Progenitor cell of endocrine pancreas (in vitro differentiated cells): ENCODE measurements at regions not wholly inside any gene's neighbourhood (a gene's known extent, or its start where the extent isn't known, plus 50 kb on each side); places are given as distances from the start of the nearest gene placed in this dataset.

Experiments
- DNase-seq: peaks from one replicate; pipeline ENCODE4 v3.0.0; 2021; ENCODE audit warnings: low spot score; ENCODE audit not compliant: unreplicated experiment
- H3K27ac Mint-ChIP-seq: 2 replicates; pipeline ENCODE4 v1.8.0; 2021; ENCODE audit warnings: mild to moderate bottlenecking, moderate library complexity, mixed read lengths
- H3K27me3 Mint-ChIP-seq: 2 replicates; pipeline ENCODE4 v1.8.0; 2021; ENCODE audit warnings: mixed read lengths
- H3K36me3 Mint-ChIP-seq: 2 replicates; pipeline ENCODE4 v1.8.0; 2022; ENCODE audit warnings: mixed read lengths; ENCODE audit not compliant: insufficient read depth
- H3K4me1 Mint-ChIP-seq: 2 replicates; pipeline ENCODE4 v1.8.0; 2021; ENCODE audit warnings: low read depth, mixed read lengths
- H3K4me3 Mint-ChIP-seq: 2 replicates; pipeline ENCODE4 v1.8.0; 2021; ENCODE audit warnings: low read depth, mild to moderate bottlenecking, moderate library complexity, mixed read lengths
- H3K9me3 Mint-ChIP-seq: 2 replicates; pipeline ENCODE4 v1.8.0; 2021; ENCODE audit warnings: low read depth, mixed read lengths
- CTCF ChIP-seq: fragments of 200-600 bp; sonication (generic); IDR thresholded peaks from one replicate; pipeline ENCODE4 v1.5.0; 2021; ENCODE audit warnings: antibody characterized with exemption, mild to moderate bottlenecking; ENCODE audit not compliant: unreplicated experiment

- no peak for TF ChIP-seq CTCF
- peaks cover 6% of the 10 kb centered on the region for H3K4me1 Mint-ChIP-seq
- no peak overlapping the region for H3K27ac Mint-ChIP-seq
- DNase-seq: no peak
- H3K9me3 Mint-ChIP-seq: no peaks in the 10 kb centered on the region
- H3K27me3 Mint-ChIP-seq: no peaks in the 10 kb centered on the region
- H3K36me3 Mint-ChIP-seq: no peaks in the 10 kb centered on the region
- no peak overlapping the region for H3K4me3 Mint-ChIP-seq
Measured at GRCh38 chr2:56102866-56103265, 80.9 kb upstream of the CCDC85A start.

DNA sequence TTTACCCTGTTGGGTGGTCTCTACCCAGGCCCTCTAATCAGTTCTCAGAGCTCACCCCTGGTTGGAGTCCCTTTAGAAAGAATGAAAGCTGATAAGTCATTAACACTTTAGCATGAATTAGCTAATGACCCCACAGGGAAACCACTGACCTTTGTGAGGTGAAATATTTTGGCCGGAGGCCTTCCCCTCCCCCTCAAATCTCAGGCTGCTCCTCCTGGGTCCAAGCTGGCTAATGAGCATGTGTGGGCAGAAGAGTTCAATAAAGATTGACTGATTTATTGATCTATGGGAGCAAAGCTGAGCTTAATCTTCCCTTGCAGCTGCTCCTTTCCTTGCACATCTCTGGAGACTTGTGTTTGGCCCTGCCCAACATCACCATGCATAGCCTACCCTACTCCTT lies 78.8 kb upstream of the CCDC85A start:
- Mint-ChIP-seq H3K9me3 (no peaks in the 10 kb centered on the region), H3K36me3 (no peaks in the 10 kb centered on the region), H3K27ac (no peak overlapping the region), H3K27me3 (no peaks in the 10 kb centered on the region), H3K4me1 (peaks cover 24% of the 10 kb centered on the region), H3K4me3 (no peak overlapping the region)
- no peak for TF ChIP-seq CTCF
- DNase-seq: no peak

DNA sequence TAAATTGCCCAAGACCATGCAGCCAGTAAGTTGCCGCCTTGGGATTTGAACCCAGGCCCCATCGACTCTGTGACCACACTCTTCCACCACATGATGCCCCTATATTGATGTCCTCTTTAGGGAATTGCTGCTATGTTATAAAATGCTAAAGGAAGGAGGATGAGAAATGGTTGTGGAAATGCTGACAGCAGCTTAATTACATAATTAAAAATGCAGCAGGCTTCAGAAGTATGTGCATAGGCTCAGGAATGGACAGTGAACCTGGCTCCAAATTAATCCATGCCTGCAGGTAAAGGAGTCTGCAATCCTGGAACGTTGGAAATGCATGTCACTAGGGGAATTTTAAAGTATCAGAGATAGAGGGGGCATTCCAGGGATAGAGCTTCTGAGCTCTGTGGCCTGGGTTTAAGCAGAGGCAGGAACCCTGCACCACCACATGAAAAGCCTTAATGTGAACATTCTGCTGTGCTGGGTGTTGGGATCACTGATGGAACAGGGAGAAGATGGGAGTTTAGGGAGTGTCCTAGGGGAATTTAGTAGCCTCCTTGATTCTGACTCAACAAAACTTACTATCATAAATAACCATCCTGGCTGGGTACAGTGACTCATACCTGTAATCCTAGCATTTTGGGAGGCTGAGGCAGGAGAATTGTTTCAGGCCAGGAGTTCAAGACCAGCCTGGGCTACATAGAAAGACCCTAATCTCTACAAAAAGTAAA lies 76.1 kb upstream of the CCDC85A start:
- DNase-seq: no peak
- H3K27ac Mint-ChIP-seq: no peak overlapping the region
- no peaks in the 10 kb centered on the region for H3K27me3 Mint-ChIP-seq
- no peak for TF ChIP-seq CTCF
- H3K9me3 Mint-ChIP-seq: no peaks in the 10 kb centered on the region
- no peak overlapping the region for H3K4me3 Mint-ChIP-seq
- no peaks in the 10 kb centered on the region for H3K36me3 Mint-ChIP-seq
- peaks cover 38% of the 10 kb centered on the region for H3K4me1 Mint-ChIP-seq

- Mint-ChIP-seq H3K4me3 (no peak overlapping the region), H3K4me1 (peaks cover 50% of the 10 kb centered on the region), H3K27me3 (no peaks in the 10 kb centered on the region), H3K36me3 (no peaks in the 10 kb centered on the region), H3K27ac (no peak overlapping the region), H3K9me3 (no peaks in the 10 kb centered on the region)
- DNase-seq: no peak
- peak; percentile 32 for TF ChIP-seq CTCF
Measured at GRCh38 chr2:56108806-56109205, 75.0 kb upstream of the CCDC85A start.

DNA sequence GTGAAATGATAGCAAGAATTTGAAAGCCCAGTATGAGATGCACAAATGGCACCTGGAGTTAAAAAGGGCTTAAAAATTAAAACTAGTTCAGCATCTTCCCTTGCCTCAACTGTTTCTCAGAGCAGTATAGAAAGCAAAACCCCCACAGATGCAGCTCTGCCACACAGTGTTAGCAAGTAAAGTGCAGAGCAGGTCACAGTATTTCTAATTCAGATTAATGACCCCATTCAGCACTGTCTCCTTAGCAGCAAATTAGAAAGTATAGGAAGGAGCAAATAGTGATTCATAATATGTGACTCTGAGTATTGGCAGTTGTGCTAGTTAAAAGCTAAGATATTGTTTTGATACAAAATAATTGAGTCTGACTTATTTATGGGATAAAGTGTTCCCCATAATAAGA lies 73.8 kb upstream of the CCDC85A start:
- no peaks in the 10 kb centered on the region for H3K9me3 Mint-ChIP-seq
- no peak for TF ChIP-seq CTCF
- peaks cover 53% of the 10 kb centered on the region for H3K4me1 Mint-ChIP-seq
- DNase-seq: no peak
- no peaks in the 10 kb centered on the region for H3K36me3 Mint-ChIP-seq
- no peaks in the 10 kb centered on the region for H3K27me3 Mint-ChIP-seq
- no peak overlapping the region for H3K27ac Mint-ChIP-seq
- H3K4me3 Mint-ChIP-seq: no peak overlapping the region
